Tibial nerve (tissue), 3 donors: ENCODE measurements at regions not wholly inside any gene's neighbourhood (a gene's known extent, or its start where the extent isn't known, plus 50 kb on each side); places are given as distances from the start of the nearest gene placed in this dataset.

Experiments used
- CTCF ChIP-seq, 5 experiments: fragments of 200-600 bp in 3 of 5; fragments of 450-650 bp in 2 of 5; sonication (generic) in 3 of 5; IDR thresholded peaks; one replicate each; pipeline ENCODE4 v1.5.1; 2016 to 2019; ENCODE audit warnings: antibody characterized with exemption in 5 of 5, mild to moderate bottlenecking in 3 of 5, moderate library complexity in 2 of 5
- POLR2A ChIP-seq, 2 donors: fragments of 450-650 bp; IDR thresholded peaks; one replicate each; pipeline ENCODE4 v1.6.1; 2017; ENCODE audit warnings: antibody characterized with exemption in 2 of 2, mild to moderate bottlenecking in 2 of 2, moderate library complexity in 2 of 2

- no peak for TF ChIP-seq CTCF (IDR thresholded peaks at IDR 0.05)
- TF ChIP-seq POLR2A (IDR thresholded peaks at IDR 0.05): no peak
Measured at GRCh38 chr2:138327967-138328366, 173.6 kb upstream of the SPOPL start.
